ENCODE measurements at regions not wholly inside any gene's neighbourhood (a gene's known extent, or its start where the extent isn't known, plus 50 kb on each side); places are given as distances from the start of the nearest gene placed in this dataset.

- no peak for TF ChIP-seq SUZ12 (IDR thresholded peaks at IDR 0.05; ENCODE audit: extremely low read depth, insufficient read depth, insufficient read length)
- TF ChIP-seq YY1 (IDR thresholded peaks at IDR 0.05; ENCODE audit: insufficient read depth, insufficient read length) = no peak
- TF ChIP-seq ZNF274 (IDR thresholded peaks at IDR 0.05; ENCODE audit: low read depth, low read length) = no peak
These were observed 83.2 kb downstream of the GATA3 start for GRCh38 chr10:8137726-8138125.
